Prostate gland (tissue), 2 donors: ENCODE measurements at regions not wholly inside any gene's neighbourhood (a gene's known extent, or its start where the extent isn't known, plus 50 kb on each side); places are given as distances from the start of the nearest gene placed in this dataset.

ENCODE experiments used
- DNase-seq: peaks from one replicate; pipeline ENCODE4 v3.0.0-alpha.2; 2019; ENCODE audit warnings: low spot score
- H3K27ac ChIP-seq, 2 donors: fragments of 200-600 bp; sonication (generic); 2 replicates each; pipeline ENCODE4 v1.5.1; 2017 to 2019
- H3K27me3 ChIP-seq: fragments of 200-600 bp; sonication (generic); replicated peaks from 2 replicates; pipeline ENCODE4 v1.5.1; 2019; ENCODE audit not compliant: insufficient read depth
- H3K36me3 ChIP-seq, 2 donors: fragments of 200-600 bp; sonication (generic); 1 replicate in 1 of 2; 2 replicates in 1 of 2; pipeline versions ENCODE4 v1.5.1 to v1.8.1; 2017 to 2019
- H3K4me1 ChIP-seq: fragments of 200-600 bp; sonication (generic); replicated peaks from 2 replicates; pipeline ENCODE4 v1.5.1; 2019
- H3K4me3 ChIP-seq, 2 donors: fragments of 200-600 bp; sonication (generic); 2 replicates each; pipeline ENCODE4 v1.5.1; 2017 to 2019
- H3K9me3 ChIP-seq: fragments of 200-600 bp; sonication (generic); 2 replicates; pipeline ENCODE4 v1.5.1; 2017
- CTCF ChIP-seq, 4 experiments: fragments of 200-600 bp in 2 of 4; fragments of 450-650 bp in 2 of 4; sonication (generic) in 2 of 4; IDR thresholded peaks; 1 replicate in 3 of 4; 2 replicates in 1 of 4; pipeline ENCODE4 v1.5.1; 2016 to 2019; ENCODE audit warnings: antibody characterized with exemption in 4 of 4, mild to moderate bottlenecking in 2 of 4, moderate library complexity in 2 of 4
- POLR2A ChIP-seq: fragments of 450-650 bp; IDR thresholded peaks from one replicate; pipeline ENCODE4 v1.6.1; 2016; ENCODE audit warnings: antibody characterized with exemption, mild to moderate bottlenecking
- POLR2AphosphoS5 ChIP-seq: sonication (generic); formaldehyde crosslinking; IDR thresholded peaks from one replicate; pipeline ENCODE4 v1.6.1; 2017; ENCODE audit warnings: antibody characterized with exemption
- WGBS: methylation state at CpG from one replicate; pipeline ENCODE4 v1.1.5; 2018; 5-methylcytosine and 5-hydroxymethylcytosine counted together
- intact Hi-C: fragments of 100-400 bp; cut with DNase I; formaldehyde crosslinking; loops from one replicate; pipeline ENCODE4 v1.14.2; 2022

GRCh38 chr5:156109317-156110023, 217.5 kb upstream of the SGCD start:
- Histone ChIP-seq H3K4me3 (no peak overlapping the region), H3K4me1 (no peaks in the 10 kb centered on the region), H3K27me3 (no peaks in the 10 kb centered on the region), H3K9me3 (no peaks in the 10 kb centered on the region), H3K27ac (no peak overlapping the region), H3K36me3 (no peaks in the 10 kb centered on the region)
- intact Hi-C loops = no loop called here
- TF ChIP-seq CTCF (IDR thresholded peaks at IDR 0.05) = no peak
- no peak for TF ChIP-seq POLR2A
- no peak for TF ChIP-seq POLR2AphosphoS5
- no peak for DNase-seq
- WGBS = 74% methylated on average over 2 of the region's 2 CpGs

DNA sequence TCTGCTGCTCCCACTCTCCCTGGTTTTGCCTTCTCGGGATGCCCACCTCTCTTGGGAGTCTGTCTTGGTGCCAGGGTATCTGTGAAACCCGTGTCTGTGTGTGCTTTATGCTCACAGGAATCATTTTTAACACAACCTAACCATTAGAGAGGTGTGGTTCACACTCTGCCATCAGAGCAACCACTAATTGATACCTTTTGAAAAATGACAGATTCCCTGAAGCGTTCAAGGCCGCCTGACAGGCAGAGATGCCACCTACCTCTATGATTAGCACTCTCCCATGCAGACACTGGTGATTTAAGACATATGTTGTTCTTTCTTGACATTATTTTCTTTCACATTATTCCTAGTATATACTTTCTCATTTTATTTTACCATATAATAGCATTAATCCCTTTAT, 207.3 kb upstream of the SGCD start:
- intact Hi-C loops = no loop called here
- WGBS = 78% methylated on average over 4 of the region's 4 CpGs
- Histone ChIP-seq H3K27ac (no peak overlapping the region), H3K4me3 (no peak overlapping the region), H3K9me3 (no peaks in the 10 kb centered on the region), H3K27me3 (no peaks in the 10 kb centered on the region), H3K4me1 (no peaks in the 10 kb centered on the region), H3K36me3 (no peaks in the 10 kb centered on the region)
- DNase-seq = no peak
- no peak for TF ChIP-seq POLR2AphosphoS5
- no peak for TF ChIP-seq CTCF (IDR thresholded peaks at IDR 0.05)
- TF ChIP-seq POLR2A = no peak

DNA sequence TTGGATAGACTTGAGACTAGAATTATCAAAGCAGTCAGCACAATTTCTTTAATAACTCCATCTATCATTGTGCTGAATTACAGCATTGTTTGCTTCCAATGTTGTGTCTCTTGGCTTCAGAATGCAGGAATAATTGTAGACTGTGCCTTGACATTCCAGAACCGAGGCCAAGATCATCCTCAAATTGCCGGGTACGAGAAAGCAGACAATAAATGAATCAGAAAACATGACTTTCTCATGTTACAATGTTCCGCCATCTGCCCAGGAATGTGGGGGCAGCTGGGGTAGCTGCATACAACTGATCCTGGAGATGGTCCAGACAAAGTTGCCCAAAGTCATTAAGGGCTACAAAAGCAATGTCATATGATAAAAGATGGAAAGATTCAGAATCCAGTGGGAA, 206.2 kb upstream of the SGCD start:
- DNase-seq = peak; percentile 28
- TF ChIP-seq POLR2AphosphoS5 = no peak
- TF ChIP-seq CTCF (IDR thresholded peaks at IDR 0.05) = no peak
- TF ChIP-seq POLR2A = no peak
- intact Hi-C loops = no loop called here
- WGBS = 19% methylated on average over 4 of the region's 4 CpGs
- Histone ChIP-seq H3K4me1 (no peaks in the 10 kb centered on the region), H3K27ac (no peak overlapping the region), H3K4me3 (no peak overlapping the region), H3K27me3 (no peaks in the 10 kb centered on the region), H3K36me3 (no peaks in the 10 kb centered on the region), H3K9me3 (no peaks in the 10 kb centered on the region)

DNA sequence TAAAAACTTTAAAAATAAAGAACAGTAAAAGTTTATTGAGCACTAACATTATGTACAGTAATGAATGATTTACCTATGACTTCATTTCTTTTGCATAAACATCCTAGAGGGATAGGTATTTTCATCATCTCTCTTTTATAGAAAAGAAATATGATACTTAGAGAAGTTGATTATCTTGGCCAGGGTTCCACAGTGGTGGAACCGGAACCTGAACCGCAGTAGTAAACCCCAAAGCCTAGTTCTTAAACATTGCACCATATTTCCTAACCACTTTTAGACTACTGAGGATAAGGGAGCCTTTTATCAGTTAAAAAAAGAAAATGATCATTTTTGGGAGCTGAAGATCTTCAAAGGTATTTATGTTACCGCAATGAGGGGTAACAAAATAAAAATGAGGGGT, 205.7 kb upstream of the SGCD start:
- TF ChIP-seq POLR2A (no peak), POLR2AphosphoS5 (peak; percentile 44)
- H3K4me1 ChIP-seq = no peaks in the 10 kb centered on the region
- H3K36me3 ChIP-seq = no peaks in the 10 kb centered on the region
- peak; percentile 30 for DNase-seq
- H3K4me3 ChIP-seq = no peak overlapping the region
- H3K9me3 ChIP-seq = no peaks in the 10 kb centered on the region
- intact Hi-C loops = no loop called here
- H3K27me3 ChIP-seq = no peaks in the 10 kb centered on the region
- peak overlapping the region in 1 of 2 donors; percentile 35 for H3K27ac ChIP-seq
- WGBS = 42% methylated on average over 3 of the region's 3 CpGs

- no peak for DNase-seq
- WGBS = 81% methylated on average over 1 of the region's 1 CpG
- TF ChIP-seq CTCF (IDR thresholded peaks at IDR 0.05) = no peak
- no peak for TF ChIP-seq POLR2AphosphoS5
- no peak for TF ChIP-seq POLR2A
- Histone ChIP-seq H3K36me3 (no peaks in the 10 kb centered on the region), H3K27ac (peak overlapping the region in 1 of 2 donors; percentile 35), H3K27me3 (no peaks in the 10 kb centered on the region), H3K4me3 (no peak overlapping the region), H3K9me3 (no peaks in the 10 kb centered on the region), H3K4me1 (no peaks in the 10 kb centered on the region)
- intact Hi-C loops = no loop called here
Measured at GRCh38 chr5:156121882-156122281, 205.1 kb upstream of the SGCD start.
